ENCODE measurements at regions not wholly inside any gene's neighbourhood (a gene's known extent, or its start where the extent isn't known, plus 50 kb on each side); places are given as distances from the start of the nearest gene placed in this dataset.

DNA sequence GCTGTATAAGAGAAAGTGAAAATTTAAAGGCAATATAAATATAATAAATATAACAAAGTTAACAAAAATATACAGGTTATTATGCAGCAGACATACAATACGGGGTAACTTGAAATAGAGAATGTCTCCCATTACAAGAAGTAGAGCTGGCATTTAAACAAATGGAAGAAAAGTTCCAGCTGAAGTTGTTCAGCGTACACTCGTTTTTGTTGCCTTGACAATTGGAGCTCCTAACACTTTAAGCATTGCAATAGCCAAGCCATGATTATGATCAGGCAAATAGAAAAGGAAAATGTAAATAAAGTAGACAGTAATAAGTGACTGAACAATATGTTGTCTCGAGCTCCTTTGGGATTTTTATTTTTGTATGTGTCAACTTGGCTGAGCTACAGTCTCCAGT lies 737.8 kb upstream of the CELF2 start:
- no peak overlapping the region for H3K4me2 ChIP-seq (ENCODE audit: low read length)
- H3K27ac ChIP-seq (ENCODE audit: low read depth, low read length, poor library complexity, severe bottlenecking): no peak overlapping the region
- no peaks in the 10 kb centered on the region for H3K36me3 ChIP-seq (ENCODE audit: insufficient read depth, low read length)
- H3K27me3 ChIP-seq (ENCODE audit: insufficient read depth, low read length): no peaks in the 10 kb centered on the region
- H2AFZ ChIP-seq (ENCODE audit: low read length): no peak overlapping the region
- H3K9me3 ChIP-seq (ENCODE audit: low read length): no peaks in the 10 kb centered on the region
- H4K20me1 ChIP-seq (ENCODE audit: insufficient read depth, low read length): no peaks in the 10 kb centered on the region
- H3F3A ChIP-seq (ENCODE audit: insufficient read depth, low read length): no peaks in the 10 kb centered on the region
- H3K4me3 ChIP-seq (ENCODE audit: low read depth, low read length, poor library complexity, severe bottlenecking): no peak overlapping the region
- H3K4me1 ChIP-seq (ENCODE audit: insufficient read depth, low read length, severe bottlenecking): no peaks in the 10 kb centered on the region
- H3K79me2 ChIP-seq (ENCODE audit: insufficient read depth, low read length): no peaks in the 10 kb centered on the region
- no peaks in the 10 kb centered on the region for H3K9me2 ChIP-seq (ENCODE audit: low read depth, low read length)
- no peak for TF ChIP-seq EZH2 (IDR thresholded peaks at IDR 0.05; ENCODE audit: borderline replicate concordance, low read length)
- TF ChIP-seq, protein P1, sequence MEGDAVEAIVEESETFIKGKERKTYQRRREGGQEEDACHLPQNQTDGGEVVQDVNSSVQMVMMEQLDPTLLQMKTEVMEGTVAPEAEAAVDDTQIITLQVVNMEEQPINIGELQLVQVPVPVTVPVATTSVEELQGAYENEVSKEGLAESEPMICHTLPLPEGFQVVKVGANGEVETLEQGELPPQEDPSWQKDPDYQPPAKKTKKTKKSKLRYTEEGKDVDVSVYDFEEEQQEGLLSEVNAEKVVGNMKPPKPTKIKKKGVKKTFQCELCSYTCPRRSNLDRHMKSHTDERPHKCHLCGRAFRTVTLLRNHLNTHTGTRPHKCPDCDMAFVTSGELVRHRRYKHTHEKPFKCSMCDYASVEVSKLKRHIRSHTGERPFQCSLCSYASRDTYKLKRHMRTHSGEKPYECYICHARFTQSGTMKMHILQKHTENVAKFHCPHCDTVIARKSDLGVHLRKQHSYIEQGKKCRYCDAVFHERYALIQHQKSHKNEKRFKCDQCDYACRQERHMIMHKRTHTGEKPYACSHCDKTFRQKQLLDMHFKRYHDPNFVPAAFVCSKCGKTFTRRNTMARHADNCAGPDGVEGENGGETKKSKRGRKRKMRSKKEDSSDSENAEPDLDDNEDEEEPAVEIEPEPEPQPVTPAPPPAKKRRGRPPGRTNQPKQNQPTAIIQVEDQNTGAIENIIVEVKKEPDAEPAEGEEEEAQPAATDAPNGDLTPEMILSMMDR (IDR thresholded peaks at IDR 0.05; ENCODE audit: low read length): no peak
- no peak overlapping the region for H3K9ac ChIP-seq (ENCODE audit: low read length)

DNA sequence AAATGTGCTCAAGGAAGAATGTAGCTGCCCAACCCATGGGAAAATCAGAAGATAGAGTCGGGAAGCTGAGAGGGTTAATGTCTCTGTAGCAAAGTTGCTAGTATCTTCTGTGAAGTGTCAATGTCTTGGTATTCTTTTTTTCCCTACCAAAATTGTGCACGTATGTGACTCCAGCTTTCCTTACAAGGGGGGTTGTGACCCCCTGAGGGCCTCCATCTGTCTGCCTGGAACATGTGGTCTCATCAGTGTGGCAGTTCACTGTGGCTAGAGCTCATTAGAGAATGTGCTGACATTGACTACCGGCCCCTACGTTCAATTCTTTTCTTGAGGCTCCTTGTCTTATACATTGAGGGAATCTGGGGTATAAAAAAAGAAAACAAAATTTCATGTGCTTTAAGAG lies 725.2 kb upstream of the CELF2 start:
- H3K9ac ChIP-seq (ENCODE audit: low read length): no peak overlapping the region
- no peaks in the 10 kb centered on the region for H3K9me2 ChIP-seq (ENCODE audit: low read depth, low read length)
- H2AFZ ChIP-seq (ENCODE audit: low read length): no peak overlapping the region
- H3K4me2 ChIP-seq (ENCODE audit: low read length): no peak overlapping the region
- H4K20me1 ChIP-seq (ENCODE audit: insufficient read depth, low read length): no peaks in the 10 kb centered on the region
- no peaks in the 10 kb centered on the region for H3K36me3 ChIP-seq (ENCODE audit: insufficient read depth, low read length)
- no peaks in the 10 kb centered on the region for H3K27me3 ChIP-seq (ENCODE audit: insufficient read depth, low read length)
- TF ChIP-seq, protein P1 (IDR thresholded peaks at IDR 0.05; ENCODE audit: low read length): no peak
- TF ChIP-seq EZH2 (IDR thresholded peaks at IDR 0.05; ENCODE audit: borderline replicate concordance, low read length): no peak
- H3K79me2 ChIP-seq (ENCODE audit: insufficient read depth, low read length): no peaks in the 10 kb centered on the region
- H3K27ac ChIP-seq (ENCODE audit: low read depth, low read length, poor library complexity, severe bottlenecking): no peak overlapping the region
- no peak overlapping the region for H3K4me3 ChIP-seq (ENCODE audit: low read depth, low read length, poor library complexity, severe bottlenecking)
- no peaks in the 10 kb centered on the region for H3K9me3 ChIP-seq (ENCODE audit: low read length)
- no peaks in the 10 kb centered on the region for H3F3A ChIP-seq (ENCODE audit: insufficient read depth, low read length)
- H3K4me1 ChIP-seq (ENCODE audit: insufficient read depth, low read length, severe bottlenecking): no peaks in the 10 kb centered on the region

DNA sequence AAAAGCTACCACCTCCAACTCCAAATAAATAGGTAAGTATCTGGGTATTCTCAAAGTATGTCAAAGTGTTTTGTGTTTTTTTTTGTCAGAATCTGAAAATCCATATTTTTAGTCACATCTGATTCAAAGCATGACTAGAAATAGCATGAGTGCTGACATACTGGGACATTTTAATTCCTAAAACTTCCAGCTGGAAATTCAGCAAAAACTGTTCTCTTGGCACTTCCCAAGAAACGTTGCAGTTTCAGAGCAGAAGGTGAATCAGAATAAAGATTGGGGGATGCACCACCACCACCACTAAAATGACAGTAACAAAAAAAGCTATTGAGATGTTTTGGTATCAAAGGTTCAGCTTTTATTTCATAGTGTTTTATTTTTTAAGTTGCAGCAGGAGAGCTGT lies 724.6 kb upstream of the CELF2 start:
- Histone ChIP-seq H3K36me3 (ENCODE audit: insufficient read depth, low read length) (no peaks in the 10 kb centered on the region), H3F3A (ENCODE audit: insufficient read depth, low read length) (no peaks in the 10 kb centered on the region), H2AFZ (ENCODE audit: low read length) (no peak overlapping the region), H3K9ac (ENCODE audit: low read length) (no peak overlapping the region), H3K9me3 (ENCODE audit: low read length) (no peaks in the 10 kb centered on the region), H3K4me3 (ENCODE audit: low read depth, low read length, poor library complexity, severe bottlenecking) (no peak overlapping the region), H4K20me1 (ENCODE audit: insufficient read depth, low read length) (no peaks in the 10 kb centered on the region), H3K9me2 (ENCODE audit: low read depth, low read length) (no peaks in the 10 kb centered on the region), H3K79me2 (ENCODE audit: insufficient read depth, low read length) (no peaks in the 10 kb centered on the region), H3K27ac (ENCODE audit: low read depth, low read length, poor library complexity, severe bottlenecking) (no peak overlapping the region), H3K4me2 (ENCODE audit: low read length) (no peak overlapping the region), H3K4me1 (ENCODE audit: insufficient read depth, low read length, severe bottlenecking) (no peaks in the 10 kb centered on the region), H3K27me3 (ENCODE audit: insufficient read depth, low read length) (no peaks in the 10 kb centered on the region)
- no peak for TF ChIP-seq EZH2 (IDR thresholded peaks at IDR 0.05; ENCODE audit: borderline replicate concordance, low read length)
- TF ChIP-seq, protein P1 (IDR thresholded peaks at IDR 0.05; ENCODE audit: low read length): no peak
